NCI-H2171 (cell line): ENCODE measurements at regions not wholly inside any gene's neighbourhood (a gene's known extent, or its start where the extent isn't known, plus 50 kb on each side); places are given as distances from the start of the nearest gene placed in this dataset.

ENCODE experiments used
- DNase-seq: peaks from one replicate; lab custom pipeline; 2025; lab: John Stamatoyannopoulos, UW

DNA sequence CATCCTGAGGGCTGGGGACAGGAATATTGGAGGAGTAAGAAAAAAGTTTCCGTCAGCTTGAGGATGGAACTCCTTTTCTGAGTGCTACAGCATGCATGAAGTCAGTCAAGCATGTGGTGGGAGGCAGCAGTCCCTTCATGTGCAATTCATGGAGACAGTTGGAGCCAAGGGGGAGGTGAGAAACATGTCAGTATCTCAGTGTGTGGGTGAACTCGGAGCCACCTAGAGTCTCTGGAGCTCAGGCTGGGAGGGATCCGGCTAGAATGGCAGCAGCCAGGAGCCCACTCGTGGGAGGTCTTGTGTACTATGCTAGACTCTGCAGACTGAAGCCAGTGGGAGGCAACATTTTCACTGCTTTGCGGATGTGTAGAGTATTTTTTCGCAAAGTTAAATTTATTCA is 60.3 kb downstream of the AVPR1A start:
- no peak for DNase-seq

GRCh38 chr12:63086149-63086915 is 64.7 kb downstream of the AVPR1A start:
- DNase-seq, result no peak

GRCh38 chr12:63085120-63085519 is 65.9 kb downstream of the AVPR1A start:
- no peak for DNase-seq

GRCh38 chr12:63084501-63084900 is 66.5 kb downstream of the AVPR1A start:
- no peak for DNase-seq

DNA sequence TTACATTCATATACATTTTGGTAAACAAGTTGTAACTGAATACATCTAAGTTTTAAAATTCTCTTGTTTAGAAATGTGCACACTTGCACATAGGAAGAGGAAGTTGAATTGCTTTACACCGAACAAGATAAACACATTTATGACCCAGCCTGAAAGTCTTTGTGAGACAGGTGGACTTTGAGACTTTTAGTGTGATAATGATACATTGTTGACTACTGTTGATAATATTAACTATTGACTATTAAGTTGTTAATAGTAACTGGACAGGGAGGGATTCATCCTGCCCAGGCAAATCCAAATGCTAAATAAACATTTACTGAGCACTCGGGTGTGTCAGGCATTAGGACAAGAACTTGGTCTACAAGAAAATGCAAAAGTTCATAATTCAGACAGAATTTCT is 68.0 kb downstream of the AVPR1A start:
- no peak for DNase-seq

- DNase-seq, result no peak
Measured at GRCh38 chr12:63079791-63080502, 71.1 kb downstream of the AVPR1A start.

GRCh38 chr12:63078906-63079305 is 72.1 kb downstream of the AVPR1A start:
- no peak for DNase-seq

DNA sequence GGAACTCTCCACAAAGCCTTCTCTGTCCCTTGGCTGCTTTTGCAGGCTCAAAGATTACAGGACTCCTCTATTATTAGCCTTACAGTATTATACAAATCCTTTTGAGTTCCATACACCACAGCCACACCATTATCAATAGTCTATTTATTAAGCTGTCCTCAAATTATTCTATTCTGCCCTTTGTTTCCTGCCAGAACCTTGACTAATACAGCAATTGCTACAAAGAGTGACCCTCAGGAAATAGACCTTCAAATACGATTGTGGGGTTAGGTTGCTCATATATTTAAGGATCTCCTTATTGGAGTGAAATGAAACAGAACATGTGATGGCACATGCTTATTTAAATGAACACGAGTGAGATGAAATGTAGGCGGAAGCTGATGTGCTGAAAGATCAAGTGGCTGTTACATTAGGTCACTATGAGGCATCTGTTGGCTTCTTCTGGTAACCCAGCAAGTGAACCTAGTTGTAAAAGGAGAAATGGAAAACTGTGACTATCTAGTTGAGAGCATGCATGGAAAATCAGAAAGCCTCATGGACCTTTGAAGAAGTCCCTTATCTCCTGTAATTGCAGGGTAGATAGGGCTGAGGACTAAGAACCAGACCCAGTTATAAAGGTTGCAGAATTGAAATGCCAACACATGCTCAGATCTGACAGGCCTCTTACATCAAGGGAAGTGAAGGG is 75.5 kb downstream of the AVPR1A start:
- DNase-seq, result no peak

- no peak for DNase-seq
Measured at GRCh38 chr12:63070709-63071108, 80.3 kb downstream of the AVPR1A start.

GRCh38 chr12:63069860-63070617 is 81.0 kb downstream of the AVPR1A start:
- DNase-seq, result no peak

DNA sequence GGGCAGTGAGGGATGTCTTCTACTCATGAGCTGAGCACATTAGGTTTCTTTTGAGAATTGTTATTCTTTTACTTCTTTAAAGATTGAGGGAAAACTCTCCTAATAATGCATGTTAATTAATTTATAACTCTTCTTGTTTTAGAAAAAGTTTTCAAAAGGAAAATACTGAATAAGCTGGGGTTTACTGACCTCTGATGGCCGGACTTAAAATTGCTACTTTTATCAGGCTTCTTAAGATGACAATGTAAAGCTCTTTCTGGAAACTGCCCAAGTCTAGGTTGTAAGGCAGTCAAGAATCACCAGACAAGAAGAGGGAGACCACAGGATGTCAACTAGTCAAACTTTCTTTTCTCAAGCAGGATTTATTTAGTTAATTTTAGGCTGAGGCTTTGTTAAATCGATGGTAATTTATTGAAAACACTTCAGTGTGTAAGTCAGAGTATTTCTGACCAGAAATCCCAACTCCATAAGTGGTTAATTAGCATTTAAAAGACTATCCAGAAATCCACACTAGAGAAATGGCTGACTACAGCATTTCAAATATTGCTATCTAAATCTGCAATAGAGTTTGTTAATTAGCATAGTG is 82.1 kb downstream of the AVPR1A start:
- DNase-seq, result peak; percentile 11

DNA sequence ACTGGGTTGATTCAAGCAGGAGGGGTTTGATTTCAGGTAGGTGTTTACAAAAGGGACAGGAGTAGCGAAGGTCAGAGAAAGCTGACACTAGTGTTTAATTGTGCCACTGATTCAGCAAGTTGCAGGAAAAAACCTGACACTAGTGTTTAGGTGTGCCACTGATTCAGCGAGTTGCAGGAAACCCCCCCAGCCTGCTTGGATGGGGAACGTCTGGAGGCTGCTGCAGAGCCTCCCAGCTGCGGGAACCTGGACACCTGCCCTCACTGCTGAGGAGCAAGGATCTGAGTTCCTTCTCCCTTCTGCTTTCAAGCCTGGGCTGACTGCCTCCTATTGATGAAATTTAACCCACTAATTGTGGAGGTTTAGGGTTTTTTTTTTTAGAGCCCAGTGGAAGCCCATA is 84.2 kb downstream of the AVPR1A start:
- DNase-seq, result no peak

DNA sequence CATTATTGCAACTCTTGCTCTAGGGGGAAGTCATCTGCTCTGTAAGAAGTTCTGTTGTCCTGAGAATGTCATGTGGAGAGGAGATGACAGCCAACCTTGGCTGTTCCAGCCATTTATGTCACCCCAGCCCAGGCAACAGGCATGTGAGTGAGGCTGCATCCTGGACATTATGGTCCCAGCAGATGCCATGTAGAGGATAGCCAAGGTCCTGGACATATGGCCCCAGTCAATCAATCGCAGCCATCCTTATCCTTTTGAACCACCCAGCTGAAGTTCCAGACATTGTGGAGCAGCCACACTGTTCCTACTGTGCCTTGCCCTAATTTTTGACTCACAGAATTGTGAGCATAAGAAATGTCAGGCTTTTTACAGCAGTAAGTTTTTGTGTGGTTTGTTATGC is 84.9 kb downstream of the AVPR1A start:
- no peak for DNase-seq

- no peak for DNase-seq
Measured at GRCh38 chr12:63064080-63064479, 86.9 kb downstream of the AVPR1A start.

- DNase-seq, result no peak
Measured at GRCh38 chr12:63056649-63057048, 94.4 kb downstream of the AVPR1A start.

DNA sequence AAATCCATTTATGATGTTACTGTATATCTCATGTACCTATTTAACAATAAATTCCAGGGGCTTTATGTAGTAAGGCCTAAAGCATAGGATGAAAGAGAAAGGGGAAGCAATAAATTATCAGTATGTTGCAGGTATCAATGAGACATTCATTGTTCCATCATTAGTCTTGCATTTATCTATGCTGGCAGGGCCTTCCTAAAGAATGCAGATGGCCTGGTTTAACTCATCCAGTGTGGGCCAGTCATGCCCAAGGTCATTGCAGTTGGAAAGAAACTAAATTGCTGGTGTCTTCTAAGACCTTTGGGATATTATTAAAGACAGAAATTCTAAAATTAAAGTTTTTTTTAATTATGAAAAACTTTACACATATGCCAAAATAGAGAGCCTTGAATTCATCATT is 98.3 kb downstream of the AVPR1A start:
- DNase-seq, result no peak

GRCh38 chr12:63047146-63047545 is 103.9 kb downstream of the AVPR1A start:
- DNase-seq, result no peak

GRCh38 chr12:63045020-63045860 is 105.8 kb downstream of the AVPR1A start:
- no peak for DNase-seq

DNA sequence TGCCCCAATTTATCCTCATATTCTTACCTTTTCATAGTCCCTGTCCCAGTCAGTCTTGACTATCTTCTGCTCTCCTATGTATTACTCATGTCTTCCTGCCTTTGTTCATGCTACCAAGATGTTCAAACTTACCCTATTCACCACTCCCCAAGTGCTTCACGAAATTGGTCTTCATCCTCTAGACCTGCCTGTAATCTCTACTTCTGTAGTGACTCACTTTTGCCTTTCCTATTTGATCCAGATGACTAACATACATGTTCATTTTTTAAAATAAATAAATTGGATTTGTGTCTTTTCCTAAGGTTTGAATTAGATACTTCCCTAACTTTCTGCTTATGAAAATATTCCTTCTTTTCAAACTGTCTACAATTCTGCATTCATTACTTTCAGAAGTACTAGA is 107.7 kb upstream of the PPM1H start:
- no peak for DNase-seq

GRCh38 chr12:63041601-63042000 is 106.7 kb upstream of the PPM1H start:
- no peak for DNase-seq
